RPMI8226 (cell line): ENCODE measurements at regions not wholly inside any gene's neighbourhood (a gene's known extent, or its start where the extent isn't known, plus 50 kb on each side); places are given as distances from the start of the nearest gene placed in this dataset.

Experiments used
- DNase-seq: peaks from one replicate; pipeline ENCODE4 v3.0.0-alpha.2; 2015

DNA sequence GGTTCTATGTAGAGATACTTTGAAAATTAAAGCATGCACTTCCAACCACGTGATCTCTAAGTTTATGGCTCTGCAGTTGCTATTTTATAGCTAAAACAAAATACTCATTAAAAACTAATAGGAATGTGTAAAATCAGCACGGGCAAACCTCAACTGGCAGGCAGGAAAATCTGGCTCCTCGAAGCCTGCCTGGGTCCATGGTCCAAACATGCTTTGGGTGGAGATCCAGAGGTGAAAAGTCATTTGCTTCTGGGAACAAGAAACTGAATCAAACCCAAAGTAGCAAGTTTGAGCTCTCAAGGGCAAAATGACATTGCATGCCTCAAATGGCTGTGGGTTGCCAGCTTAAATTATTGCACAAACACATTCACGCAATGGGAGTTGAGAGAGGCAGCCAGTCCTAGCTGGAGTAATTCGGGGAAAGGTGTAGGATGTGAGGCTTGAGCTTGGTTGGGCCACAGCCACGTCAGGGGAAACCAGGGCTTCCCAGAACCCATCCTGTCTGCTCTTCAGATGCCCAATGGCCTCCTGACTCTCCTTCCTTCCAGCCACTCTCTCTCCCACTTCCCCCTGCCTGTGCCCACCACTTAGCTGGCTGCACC lies 75.2 kb upstream of the LCLAT1 start:
- no peak for DNase-seq

DNA sequence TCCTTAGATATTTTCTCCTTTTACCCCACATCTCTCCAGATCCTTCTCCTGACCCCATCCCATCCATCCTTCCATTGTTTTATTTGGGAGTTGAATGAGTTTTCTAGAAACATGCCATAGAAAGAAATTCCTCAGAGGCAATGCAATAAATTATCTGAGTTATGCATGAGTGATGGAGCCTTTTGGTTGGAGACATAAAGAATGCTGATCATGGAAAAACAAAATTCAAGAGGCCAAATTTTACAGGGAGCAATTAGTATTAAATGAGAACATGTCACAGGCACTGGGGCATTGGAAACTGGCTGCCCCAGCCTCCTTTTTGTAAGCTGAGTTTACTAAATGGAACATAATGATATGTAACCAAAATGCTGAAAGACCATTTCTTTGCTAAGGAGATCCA lies 74.2 kb upstream of the LCLAT1 start:
- DNase-seq = no peak

GRCh38 chr2:30373881-30374302 lies 73.2 kb upstream of the LCLAT1 start:
- DNase-seq = no peak

GRCh38 chr2:30374380-30374779 lies 72.7 kb upstream of the LCLAT1 start:
- DNase-seq = no peak

DNA sequence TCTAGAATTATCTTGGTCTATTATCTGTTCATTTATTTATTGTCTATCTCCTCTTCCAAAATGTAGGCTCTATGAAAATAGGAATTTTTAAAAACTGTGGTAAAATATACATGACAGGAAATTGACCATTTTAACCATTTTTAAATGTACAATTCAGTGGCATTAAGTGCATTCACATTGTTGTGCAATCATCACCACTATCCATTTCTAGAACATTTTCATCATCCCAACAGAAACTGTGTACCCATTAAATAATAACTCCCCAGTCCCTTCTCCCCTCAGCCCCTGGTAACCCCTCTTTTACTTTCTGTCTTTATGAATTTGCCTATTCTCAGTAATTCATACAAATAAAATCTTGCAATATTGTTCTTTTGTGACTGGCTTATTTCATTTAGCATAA lies 71.1 kb upstream of the LCLAT1 start:
- DNase-seq = no peak

GRCh38 chr2:30379481-30379880 lies 67.6 kb upstream of the LCLAT1 start:
- no peak for DNase-seq

DNA sequence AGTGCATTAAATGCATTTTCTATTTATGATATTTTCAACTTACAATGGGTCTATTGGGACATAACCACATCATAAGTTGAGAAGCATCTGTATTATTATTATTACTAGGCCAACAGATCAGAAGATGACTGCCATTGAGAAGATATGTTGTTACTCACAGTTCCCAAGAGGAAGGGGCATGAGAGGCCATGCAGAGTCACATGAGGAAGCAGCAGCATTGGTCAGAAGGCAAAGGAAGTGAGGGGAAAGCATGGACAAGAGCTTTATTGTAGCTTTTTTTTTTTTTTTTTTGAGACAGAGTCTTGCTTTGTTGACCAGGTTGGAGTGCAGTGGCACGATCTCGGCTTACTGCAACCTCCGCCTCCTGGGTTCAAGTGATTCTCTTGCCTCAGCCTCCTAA lies 66.2 kb upstream of the LCLAT1 start:
- DNase-seq = no peak

GRCh38 chr2:30382162-30382783 lies 64.8 kb upstream of the LCLAT1 start:
- no peak for DNase-seq

GRCh38 chr2:30382995-30383394 lies 64.1 kb upstream of the LCLAT1 start:
- no peak for DNase-seq

DNA sequence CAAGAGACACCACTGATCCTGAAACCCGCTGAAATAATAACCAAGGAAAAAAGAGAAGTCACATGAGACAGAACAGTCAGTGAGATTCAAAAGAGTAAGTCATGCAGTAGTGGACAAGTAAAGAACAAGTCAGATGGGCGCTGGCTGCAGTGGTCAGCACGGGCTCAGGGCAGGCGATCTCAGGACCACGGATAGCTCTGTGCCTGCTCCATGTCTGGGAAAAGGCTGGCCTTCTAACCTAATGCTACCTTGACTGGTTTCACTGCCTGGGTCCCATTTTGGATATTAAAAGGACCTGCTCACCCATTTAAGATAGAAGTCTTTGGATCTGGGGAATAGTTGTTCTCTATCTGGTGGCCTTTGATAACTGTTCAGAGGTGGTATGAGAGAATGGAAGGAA lies 61.7 kb upstream of the LCLAT1 start:
- no peak for DNase-seq

DNA sequence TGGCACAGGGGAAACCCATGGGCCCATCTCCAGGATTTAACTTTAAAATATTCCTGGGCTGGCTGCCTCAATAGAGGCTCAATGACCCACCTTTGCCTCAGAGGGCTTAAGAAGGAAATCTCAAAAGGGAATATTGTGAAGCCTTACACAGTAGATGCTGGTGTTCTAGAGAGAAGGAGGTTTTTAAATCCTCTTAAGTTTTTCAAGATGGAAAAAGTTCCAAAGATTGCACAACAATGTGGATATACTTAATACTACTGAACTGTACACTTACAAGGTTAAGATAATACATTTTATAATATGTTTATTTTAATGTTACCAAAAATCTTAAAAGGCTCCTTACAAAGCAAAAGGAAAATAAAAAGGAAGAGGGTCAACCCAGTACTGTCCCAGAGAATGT lies 54.9 kb upstream of the LCLAT1 start:
- no peak for DNase-seq

DNA sequence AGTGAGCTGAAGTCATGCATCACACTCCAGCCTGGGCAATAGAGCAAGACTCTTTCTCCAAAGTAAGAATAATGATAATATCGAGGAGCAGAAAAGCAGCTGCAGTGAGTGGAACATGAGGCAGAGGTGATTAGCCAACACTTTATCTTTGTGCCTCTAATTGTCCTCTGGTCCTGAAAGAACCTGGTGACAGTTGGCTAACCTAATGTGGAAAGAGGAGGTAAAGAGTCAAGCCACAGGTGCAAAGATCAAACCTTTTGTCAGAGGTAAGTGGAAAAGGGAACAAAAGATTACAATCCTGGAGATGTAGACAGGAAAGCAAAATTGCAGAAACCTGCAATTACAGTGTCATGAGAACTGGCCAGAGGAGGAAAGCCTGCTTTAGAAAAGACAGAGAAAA lies 53.5 kb upstream of the LCLAT1 start:
- no peak for DNase-seq

GRCh38 chr2:30394096-30394495 lies 53.0 kb upstream of the LCLAT1 start:
- DNase-seq = no peak

- no peak for DNase-seq
These were observed 50.4 kb upstream of the LCLAT1 start for GRCh38 chr2:30396436-30397232.
